ENCODE measurements at regions not wholly inside any gene's neighbourhood (a gene's known extent, or its start where the extent isn't known, plus 50 kb on each side); places are given as distances from the start of the nearest gene placed in this dataset.

DNA sequence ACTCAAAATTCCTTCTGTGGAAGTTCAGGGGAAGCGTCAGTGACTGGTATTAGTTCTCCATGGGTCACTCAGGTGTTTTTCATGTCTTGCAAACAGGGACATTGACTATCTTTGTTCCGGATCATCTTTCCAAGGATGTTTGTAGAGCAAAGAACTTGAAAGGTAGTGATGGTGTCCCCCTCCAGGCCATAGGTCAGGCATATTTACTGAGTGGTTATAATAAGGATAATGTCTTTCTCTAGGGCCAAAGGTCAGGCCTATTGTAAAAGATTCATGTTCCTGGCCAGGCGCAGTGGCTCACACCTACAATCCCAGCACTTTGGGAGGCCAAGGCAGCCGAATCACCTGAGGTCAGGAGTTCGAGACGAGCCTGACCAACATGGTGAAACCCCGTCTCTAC lies 614.8 kb downstream of the KIF4B start:
- H3K27ac ChIP-seq, result no peak overlapping the region
- no peaks in the 10 kb centered on the region for H3K79me2 ChIP-seq (ENCODE audit: low read depth)
- no peaks in the 10 kb centered on the region for H4K20me1 ChIP-seq (ENCODE audit: insufficient read depth)
- no peaks in the 10 kb centered on the region for H3K36me3 ChIP-seq (ENCODE audit: low read depth)
- H3K9me2 ChIP-seq (ENCODE audit: insufficient read depth), result no peaks in the 10 kb centered on the region
- DNase-seq, result no peak
- ChIA-PET CTCF (no interaction called here), POLR2A (ENCODE audit: unreplicated experiment) (no interaction called here)
- intact Hi-C loops (cut with micrococcal nuclease; ENCODE audit: unreplicated experiment), result no loop called here
- peaks cover 6% of the 10 kb centered on the region; the same call in 1 of the 2 replicates for H3K27me3 ChIP-seq (ENCODE audit: insufficient read depth, low read depth)
- BruUV-seq (replicated peaks), result no TSS peak
- no peak overlapping the region for H3K4me2 ChIP-seq
- H2AFZ ChIP-seq, result no peak overlapping the region
- no peaks in the 10 kb centered on the region for H3K4me1 ChIP-seq (replicated peaks; ENCODE audit: insufficient read depth)
- H3K9me3 ChIP-seq (ENCODE audit: insufficient read depth, low read depth), result no peaks in the 10 kb centered on the region
- no peak for TF ChIP-seq EZH2 (IDR thresholded peaks at IDR 0.05; ENCODE audit: low read depth)
- no peak overlapping the region for H3K4me3 ChIP-seq
- no peaks in the 10 kb centered on the region for H3F3A ChIP-seq (ENCODE audit: insufficient read depth, low read depth)

DNA sequence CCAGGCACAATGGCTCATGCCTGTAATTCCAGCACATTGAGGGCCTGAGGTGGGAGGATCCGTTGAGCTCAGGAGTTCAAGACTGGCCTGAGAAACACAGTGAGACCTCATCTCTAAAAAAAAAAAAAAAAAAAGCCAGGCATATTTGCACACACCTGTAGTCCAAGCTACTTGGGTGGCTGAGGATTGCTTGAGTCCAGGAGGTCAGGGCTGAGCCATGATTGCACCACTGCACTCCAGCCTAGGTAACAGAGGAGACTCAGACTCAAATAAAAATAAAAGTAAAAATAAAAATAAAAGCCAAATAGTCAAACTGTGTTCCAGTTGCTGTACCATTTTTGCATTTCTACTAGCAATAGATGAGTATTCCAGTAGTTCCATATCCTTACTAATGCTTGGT lies 616.0 kb downstream of the KIF4B start:
- POLR2A ChIA-PET (ENCODE audit: unreplicated experiment), result no interaction called here
- Histone ChIP-seq H3K27ac (no peak overlapping the region), H3K9me2 (ENCODE audit: insufficient read depth) (no peaks in the 10 kb centered on the region), H3K79me2 (ENCODE audit: low read depth) (no peaks in the 10 kb centered on the region), H2AFZ (no peak overlapping the region), H4K20me1 (ENCODE audit: insufficient read depth) (no peaks in the 10 kb centered on the region), H3K4me3 (no peak overlapping the region), H3K4me2 (no peak overlapping the region), H3F3A (ENCODE audit: insufficient read depth, low read depth) (no peaks in the 10 kb centered on the region), H3K27me3 (ENCODE audit: insufficient read depth, low read depth) (peaks cover 6% of the 10 kb centered on the region; the same call in 1 of the 2 replicates), H3K36me3 (ENCODE audit: low read depth) (no peaks in the 10 kb centered on the region), H3K9me3 (ENCODE audit: insufficient read depth, low read depth) (no peaks in the 10 kb centered on the region), H3K4me1 (replicated peaks; ENCODE audit: insufficient read depth) (no peaks in the 10 kb centered on the region)
- no TSS peak for BruUV-seq (replicated peaks)
- intact Hi-C loops (cut with micrococcal nuclease; ENCODE audit: unreplicated experiment), result no loop called here
- no peak for DNase-seq
- CTCF ChIA-PET, result no interaction called here
- TF ChIP-seq, protein P1, sequence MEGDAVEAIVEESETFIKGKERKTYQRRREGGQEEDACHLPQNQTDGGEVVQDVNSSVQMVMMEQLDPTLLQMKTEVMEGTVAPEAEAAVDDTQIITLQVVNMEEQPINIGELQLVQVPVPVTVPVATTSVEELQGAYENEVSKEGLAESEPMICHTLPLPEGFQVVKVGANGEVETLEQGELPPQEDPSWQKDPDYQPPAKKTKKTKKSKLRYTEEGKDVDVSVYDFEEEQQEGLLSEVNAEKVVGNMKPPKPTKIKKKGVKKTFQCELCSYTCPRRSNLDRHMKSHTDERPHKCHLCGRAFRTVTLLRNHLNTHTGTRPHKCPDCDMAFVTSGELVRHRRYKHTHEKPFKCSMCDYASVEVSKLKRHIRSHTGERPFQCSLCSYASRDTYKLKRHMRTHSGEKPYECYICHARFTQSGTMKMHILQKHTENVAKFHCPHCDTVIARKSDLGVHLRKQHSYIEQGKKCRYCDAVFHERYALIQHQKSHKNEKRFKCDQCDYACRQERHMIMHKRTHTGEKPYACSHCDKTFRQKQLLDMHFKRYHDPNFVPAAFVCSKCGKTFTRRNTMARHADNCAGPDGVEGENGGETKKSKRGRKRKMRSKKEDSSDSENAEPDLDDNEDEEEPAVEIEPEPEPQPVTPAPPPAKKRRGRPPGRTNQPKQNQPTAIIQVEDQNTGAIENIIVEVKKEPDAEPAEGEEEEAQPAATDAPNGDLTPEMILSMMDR (conservative IDR thresholded peaks at IDR 0.05), result no peak
- no peak for TF ChIP-seq EZH2 (IDR thresholded peaks at IDR 0.05; ENCODE audit: low read depth)

DNA sequence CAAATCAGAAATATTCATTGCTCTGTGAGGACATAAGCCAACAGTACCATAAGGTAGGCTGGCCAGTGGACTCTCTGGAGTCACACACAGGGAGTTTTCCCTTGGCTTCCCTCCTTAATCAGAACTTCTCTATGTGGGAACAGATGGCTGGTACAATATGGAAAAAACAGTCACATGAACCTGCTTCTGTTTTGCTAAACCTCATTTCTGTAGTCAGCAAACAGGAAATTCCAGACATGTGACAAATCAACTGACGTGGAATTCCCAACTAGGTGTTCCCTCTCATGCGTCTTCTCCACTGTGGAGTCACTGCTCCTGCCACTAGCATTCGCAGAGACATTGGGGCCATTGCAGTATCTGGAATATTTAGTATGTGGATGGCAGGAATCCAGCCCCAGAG lies 617.6 kb downstream of the KIF4B start:
- TF ChIP-seq EZH2 (IDR thresholded peaks at IDR 0.05; ENCODE audit: low read depth), result no peak
- ChIA-PET POLR2A (ENCODE audit: unreplicated experiment) (no interaction called here), CTCF (no interaction called here)
- H3K9me3 ChIP-seq (ENCODE audit: insufficient read depth, low read depth), result no peaks in the 10 kb centered on the region
- H3K4me3 ChIP-seq, result no peak overlapping the region
- peaks cover 6% of the 10 kb centered on the region; the same call in 1 of the 2 replicates for H3K27me3 ChIP-seq (ENCODE audit: insufficient read depth, low read depth)
- no TSS peak for BruUV-seq (replicated peaks)
- H2AFZ ChIP-seq, result no peak overlapping the region
- no peaks in the 10 kb centered on the region for H4K20me1 ChIP-seq (ENCODE audit: insufficient read depth)
- no peaks in the 10 kb centered on the region for H3K36me3 ChIP-seq (ENCODE audit: low read depth)
- intact Hi-C loops (cut with micrococcal nuclease; ENCODE audit: unreplicated experiment), result no loop called here
- H3K4me1 ChIP-seq (replicated peaks; ENCODE audit: insufficient read depth), result no peaks in the 10 kb centered on the region
- no peak overlapping the region for H3K4me2 ChIP-seq
- no peaks in the 10 kb centered on the region for H3K79me2 ChIP-seq (ENCODE audit: low read depth)
- no peaks in the 10 kb centered on the region for H3K9me2 ChIP-seq (ENCODE audit: insufficient read depth)
- no peak for DNase-seq
- H3F3A ChIP-seq (ENCODE audit: insufficient read depth, low read depth), result no peaks in the 10 kb centered on the region
- H3K27ac ChIP-seq, result no peak overlapping the region

DNA sequence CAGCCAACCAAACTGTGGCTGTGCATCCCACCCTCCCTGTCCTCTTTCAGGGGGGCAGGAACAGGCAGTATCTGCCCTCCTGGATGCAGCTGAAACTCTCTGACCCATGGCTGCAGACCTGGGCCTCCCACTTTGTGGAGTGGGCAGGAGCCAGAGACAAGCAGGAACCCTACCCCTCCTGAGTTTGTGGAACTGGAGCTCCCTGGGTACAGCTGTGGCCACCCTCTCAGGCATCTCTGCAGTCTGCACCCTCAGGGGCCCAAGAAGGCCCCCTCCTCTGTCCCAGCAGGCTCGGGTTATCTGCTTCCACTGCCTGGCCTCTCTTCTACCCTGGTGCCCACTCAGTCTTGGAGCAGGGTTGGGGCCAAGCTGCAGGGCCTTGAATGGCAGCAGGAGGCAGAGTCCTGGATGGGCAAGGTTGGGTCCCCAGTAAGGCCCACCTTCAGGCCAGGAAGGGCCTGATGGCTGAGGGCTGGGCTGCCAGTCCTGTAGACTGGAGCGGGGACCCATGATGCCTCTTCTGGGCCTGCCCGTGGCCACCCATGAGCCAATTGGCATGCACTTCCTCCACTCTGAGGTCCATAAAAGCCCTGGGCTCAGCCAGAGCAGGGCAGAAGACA lies 619.9 kb downstream of the KIF4B start:
- Histone ChIP-seq H3K27ac (no peak overlapping the region), H3K79me2 (ENCODE audit: low read depth) (no peaks in the 10 kb centered on the region), H3K27me3 (ENCODE audit: insufficient read depth, low read depth) (no peaks in the 10 kb centered on the region), H3K9me2 (ENCODE audit: insufficient read depth) (no peaks in the 10 kb centered on the region), H3K4me3 (no peak overlapping the region), H3F3A (ENCODE audit: insufficient read depth, low read depth) (no peaks in the 10 kb centered on the region), H3K36me3 (ENCODE audit: low read depth) (no peaks in the 10 kb centered on the region), H2AFZ (no peak overlapping the region), H3K9me3 (ENCODE audit: insufficient read depth, low read depth) (no peaks in the 10 kb centered on the region), H4K20me1 (ENCODE audit: insufficient read depth) (no peaks in the 10 kb centered on the region), H3K4me1 (replicated peaks; ENCODE audit: insufficient read depth) (no peaks in the 10 kb centered on the region), H3K4me2 (no peak overlapping the region)
- DNase-seq, result no peak
- ChIA-PET POLR2A (ENCODE audit: unreplicated experiment) (no interaction called here), CTCF (no interaction called here)
- intact Hi-C loops (cut with micrococcal nuclease; ENCODE audit: unreplicated experiment), result no loop called here
- BruUV-seq (replicated peaks), result no TSS peak
- TF ChIP-seq, protein P1 (conservative IDR thresholded peaks at IDR 0.05), result no peak
- TF ChIP-seq EZH2 (IDR thresholded peaks at IDR 0.05; ENCODE audit: low read depth), result no peak

Data from PC-9 (cell line).